ENCODE measurements at regions not wholly inside any gene's neighbourhood (a gene's known extent, or its start where the extent isn't known, plus 50 kb on each side); places are given as distances from the start of the nearest gene placed in this dataset.

DNA sequence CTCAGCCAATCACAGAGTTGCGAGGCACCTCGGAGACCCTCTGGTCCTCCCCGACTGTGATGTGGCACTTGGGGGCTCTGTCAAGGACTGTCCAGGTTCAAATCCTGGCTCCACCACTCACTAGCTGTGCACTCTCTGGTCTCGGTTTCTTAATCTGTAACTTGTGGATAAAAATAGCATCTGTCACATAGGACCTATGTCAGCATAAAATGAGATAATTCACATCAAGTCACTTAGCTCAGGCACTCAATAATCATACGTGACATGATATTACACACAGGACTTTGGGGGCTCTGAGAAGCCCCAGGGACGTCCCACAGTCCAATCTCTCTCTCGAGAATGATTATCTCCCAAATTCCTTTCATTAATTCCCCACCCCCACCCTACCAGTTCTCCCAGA lies 166.4 kb downstream of the COPRS start:
- H3K27me3 ChIP-seq (ENCODE audit: insufficient read depth, low read depth) = no peaks in the 10 kb centered on the region
- no peak for DNase-seq
- TF ChIP-seq, protein P1, sequence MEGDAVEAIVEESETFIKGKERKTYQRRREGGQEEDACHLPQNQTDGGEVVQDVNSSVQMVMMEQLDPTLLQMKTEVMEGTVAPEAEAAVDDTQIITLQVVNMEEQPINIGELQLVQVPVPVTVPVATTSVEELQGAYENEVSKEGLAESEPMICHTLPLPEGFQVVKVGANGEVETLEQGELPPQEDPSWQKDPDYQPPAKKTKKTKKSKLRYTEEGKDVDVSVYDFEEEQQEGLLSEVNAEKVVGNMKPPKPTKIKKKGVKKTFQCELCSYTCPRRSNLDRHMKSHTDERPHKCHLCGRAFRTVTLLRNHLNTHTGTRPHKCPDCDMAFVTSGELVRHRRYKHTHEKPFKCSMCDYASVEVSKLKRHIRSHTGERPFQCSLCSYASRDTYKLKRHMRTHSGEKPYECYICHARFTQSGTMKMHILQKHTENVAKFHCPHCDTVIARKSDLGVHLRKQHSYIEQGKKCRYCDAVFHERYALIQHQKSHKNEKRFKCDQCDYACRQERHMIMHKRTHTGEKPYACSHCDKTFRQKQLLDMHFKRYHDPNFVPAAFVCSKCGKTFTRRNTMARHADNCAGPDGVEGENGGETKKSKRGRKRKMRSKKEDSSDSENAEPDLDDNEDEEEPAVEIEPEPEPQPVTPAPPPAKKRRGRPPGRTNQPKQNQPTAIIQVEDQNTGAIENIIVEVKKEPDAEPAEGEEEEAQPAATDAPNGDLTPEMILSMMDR (conservative IDR thresholded peaks at IDR 0.05) = no peak
- TF ChIP-seq EZH2 (IDR thresholded peaks at IDR 0.05; ENCODE audit: low read depth) = no peak
- no peak overlapping the region for H3K27ac ChIP-seq
- CTCF ChIA-PET = no interaction called here
- no peak overlapping the region for H3K4me2 ChIP-seq
- no TSS peak for BruUV-seq (replicated peaks)
- H3F3A ChIP-seq (ENCODE audit: insufficient read depth, low read depth) = no peaks in the 10 kb centered on the region
- H3K9me3 ChIP-seq (ENCODE audit: insufficient read depth, low read depth) = no peaks in the 10 kb centered on the region
- no peaks in the 10 kb centered on the region for H3K36me3 ChIP-seq (ENCODE audit: low read depth)
- intact Hi-C loops (cut with micrococcal nuclease; ENCODE audit: unreplicated experiment) = no loop called here
- no peaks in the 10 kb centered on the region for H4K20me1 ChIP-seq (ENCODE audit: insufficient read depth)
- POLR2A ChIA-PET (ENCODE audit: unreplicated experiment) = no interaction called here
- no peak overlapping the region for H3K4me3 ChIP-seq
- no peaks in the 10 kb centered on the region for H3K9me2 ChIP-seq (ENCODE audit: insufficient read depth)
- peaks cover 11% of the 10 kb centered on the region for H3K4me1 ChIP-seq (replicated peaks; ENCODE audit: insufficient read depth)
- no peak overlapping the region for H2AFZ ChIP-seq
- H3K79me2 ChIP-seq (ENCODE audit: low read depth) = no peaks in the 10 kb centered on the region

DNA sequence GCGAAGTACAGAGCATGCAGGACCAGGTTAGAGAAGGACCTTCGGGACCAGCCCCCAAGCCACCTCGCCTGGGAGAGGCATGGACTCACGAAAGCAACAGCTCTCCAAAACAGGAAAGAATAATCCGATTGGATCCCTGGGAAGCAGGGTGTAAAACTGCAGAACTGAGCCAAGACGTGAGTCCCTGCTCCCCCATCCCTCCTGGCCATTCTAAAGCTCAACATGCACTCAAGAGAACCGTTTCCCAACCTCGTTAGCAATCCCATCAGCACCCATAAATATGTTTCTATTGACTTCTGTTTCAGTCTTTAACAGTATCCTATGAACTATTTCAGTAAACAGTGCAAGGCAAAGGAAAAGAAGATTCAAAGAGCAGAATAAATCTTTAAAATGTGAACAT lies 167.0 kb downstream of the COPRS start:
- Histone ChIP-seq H2AFZ (no peak overlapping the region), H3K36me3 (ENCODE audit: low read depth) (no peaks in the 10 kb centered on the region), H3K9me3 (ENCODE audit: insufficient read depth, low read depth) (no peaks in the 10 kb centered on the region), H3K9me2 (ENCODE audit: insufficient read depth) (no peaks in the 10 kb centered on the region), H3K79me2 (ENCODE audit: low read depth) (no peaks in the 10 kb centered on the region), H3K27me3 (ENCODE audit: insufficient read depth, low read depth) (no peaks in the 10 kb centered on the region), H4K20me1 (ENCODE audit: insufficient read depth) (no peaks in the 10 kb centered on the region), H3K4me2 (no peak overlapping the region), H3F3A (ENCODE audit: insufficient read depth, low read depth) (no peaks in the 10 kb centered on the region), H3K27ac (no peak overlapping the region), H3K4me3 (no peak overlapping the region), H3K4me1 (replicated peaks; ENCODE audit: insufficient read depth) (peaks cover 17% of the 10 kb centered on the region)
- no peak for TF ChIP-seq EZH2 (IDR thresholded peaks at IDR 0.05; ENCODE audit: low read depth)
- TF ChIP-seq, protein P1 (conservative IDR thresholded peaks at IDR 0.05) = no peak
- intact Hi-C loops (cut with micrococcal nuclease; ENCODE audit: unreplicated experiment) = no loop called here
- no TSS peak for BruUV-seq (replicated peaks)
- no peak for DNase-seq
- ChIA-PET POLR2A (ENCODE audit: unreplicated experiment) (no interaction called here), CTCF (no interaction called here)

DNA sequence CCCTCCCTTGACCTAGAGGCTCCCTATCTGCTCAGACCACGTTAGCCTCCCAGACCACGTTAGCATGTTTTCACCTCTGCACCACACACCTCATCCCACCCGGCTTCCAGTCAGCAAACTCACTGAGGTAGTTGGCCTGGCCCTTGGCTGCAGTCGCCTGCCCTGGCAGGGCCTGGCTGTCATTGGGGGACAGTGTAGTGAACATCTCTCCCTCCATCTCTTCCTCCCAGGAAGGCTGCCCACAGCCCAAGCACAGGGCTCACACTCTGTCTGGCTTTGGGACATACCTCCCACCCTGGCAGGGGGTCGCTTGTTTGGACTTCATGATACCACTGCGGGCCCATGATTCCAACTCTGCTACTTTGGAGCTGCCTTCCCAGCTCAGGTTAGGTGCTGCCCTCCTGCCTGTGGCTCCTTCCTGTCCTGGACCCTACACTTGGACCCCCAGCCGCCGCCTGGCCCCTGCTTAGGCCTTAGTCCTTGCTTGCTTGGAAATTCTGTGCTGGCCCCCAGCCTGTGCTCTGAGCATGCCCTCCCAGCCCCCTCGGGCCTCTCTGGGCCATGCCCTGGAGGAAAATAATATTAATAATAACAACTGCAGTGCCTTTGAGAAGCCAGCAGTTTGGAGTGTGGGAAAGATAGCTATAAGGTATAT lies 167.7 kb downstream of the COPRS start:
- H3K4me1 ChIP-seq (replicated peaks; ENCODE audit: insufficient read depth) = peaks cover 17% of the 10 kb centered on the region
- CTCF ChIA-PET = no interaction called here

More for the DNA sequence above, 167.7 kb downstream of the COPRS start:
- H4K20me1 ChIP-seq (ENCODE audit: insufficient read depth) = no peaks in the 10 kb centered on the region
- DNase-seq = no peak
- no peak overlapping the region for H3K4me3 ChIP-seq
- no peaks in the 10 kb centered on the region for H3K27me3 ChIP-seq (ENCODE audit: insufficient read depth, low read depth)
- POLR2A ChIA-PET (ENCODE audit: unreplicated experiment) = no interaction called here
- TF ChIP-seq EZH2 (IDR thresholded peaks at IDR 0.05; ENCODE audit: low read depth) = no peak
- TF ChIP-seq, protein P1 (conservative IDR thresholded peaks at IDR 0.05) = no peak
- intact Hi-C loops (cut with micrococcal nuclease; ENCODE audit: unreplicated experiment) = no loop called here
- H3F3A ChIP-seq (ENCODE audit: insufficient read depth, low read depth) = no peaks in the 10 kb centered on the region
- H3K79me2 ChIP-seq (ENCODE audit: low read depth) = no peaks in the 10 kb centered on the region
- H3K36me3 ChIP-seq (ENCODE audit: low read depth) = no peaks in the 10 kb centered on the region
- H2AFZ ChIP-seq = no peak overlapping the region
- H3K9me2 ChIP-seq (ENCODE audit: insufficient read depth) = no peaks in the 10 kb centered on the region
- H3K9me3 ChIP-seq (ENCODE audit: insufficient read depth, low read depth) = no peaks in the 10 kb centered on the region
- BruUV-seq (replicated peaks) = no TSS peak
- no peak overlapping the region for H3K4me2 ChIP-seq
- no peak overlapping the region for H3K27ac ChIP-seq
